B cell (primary cell): ENCODE measurements at regions not wholly inside any gene's neighbourhood (a gene's known extent, or its start where the extent isn't known, plus 50 kb on each side); places are given as distances from the start of the nearest gene placed in this dataset.
"Not testable (repeated sequence)": the region's sequence is repeated elsewhere in the genome, so short reads cannot be mapped to it uniquely, and the experiment has no call there.

ENCODE experiments used
- EZH2 ChIP-seq: IDR thresholded peaks from 2 replicates; pipeline ENCODE4 v1.6.1; 2012; ENCODE audit warnings: borderline replicate concordance, low read depth, mild to moderate bottlenecking, moderate library complexity, low read length; ENCODE audit not compliant: insufficient read depth, poor library complexity, severe bottlenecking
- TF ChIP-seq, protein P1 (sequence below): fragments of 200-600 bp; IDR thresholded peaks from one replicate; pipeline ENCODE4 v1.8.0; 2022; ENCODE audit warnings: antibody characterized with exemption, mild to moderate bottlenecking

DNA sequence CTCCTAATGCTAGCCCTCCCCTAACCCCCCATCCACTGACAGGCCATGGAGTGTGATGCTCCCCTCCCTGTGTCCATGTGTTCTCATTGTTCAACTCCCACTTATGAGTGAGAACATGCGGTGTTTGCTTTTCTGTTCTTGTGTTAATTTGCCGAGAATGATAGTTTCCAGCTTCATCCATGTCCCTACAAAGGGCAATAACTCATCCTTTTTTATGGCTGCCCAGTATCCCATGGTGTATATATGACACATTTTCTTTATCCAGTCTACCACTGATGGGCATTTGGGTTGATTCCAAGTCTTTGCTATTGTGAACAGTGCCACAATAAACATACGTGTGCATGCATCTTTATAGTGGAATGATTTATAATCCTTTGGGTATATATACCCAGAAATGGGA lies 779.0 kb downstream of the PCDH7 start:
- TF ChIP-seq, protein P1, sequence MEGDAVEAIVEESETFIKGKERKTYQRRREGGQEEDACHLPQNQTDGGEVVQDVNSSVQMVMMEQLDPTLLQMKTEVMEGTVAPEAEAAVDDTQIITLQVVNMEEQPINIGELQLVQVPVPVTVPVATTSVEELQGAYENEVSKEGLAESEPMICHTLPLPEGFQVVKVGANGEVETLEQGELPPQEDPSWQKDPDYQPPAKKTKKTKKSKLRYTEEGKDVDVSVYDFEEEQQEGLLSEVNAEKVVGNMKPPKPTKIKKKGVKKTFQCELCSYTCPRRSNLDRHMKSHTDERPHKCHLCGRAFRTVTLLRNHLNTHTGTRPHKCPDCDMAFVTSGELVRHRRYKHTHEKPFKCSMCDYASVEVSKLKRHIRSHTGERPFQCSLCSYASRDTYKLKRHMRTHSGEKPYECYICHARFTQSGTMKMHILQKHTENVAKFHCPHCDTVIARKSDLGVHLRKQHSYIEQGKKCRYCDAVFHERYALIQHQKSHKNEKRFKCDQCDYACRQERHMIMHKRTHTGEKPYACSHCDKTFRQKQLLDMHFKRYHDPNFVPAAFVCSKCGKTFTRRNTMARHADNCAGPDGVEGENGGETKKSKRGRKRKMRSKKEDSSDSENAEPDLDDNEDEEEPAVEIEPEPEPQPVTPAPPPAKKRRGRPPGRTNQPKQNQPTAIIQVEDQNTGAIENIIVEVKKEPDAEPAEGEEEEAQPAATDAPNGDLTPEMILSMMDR, result not testable (repeated sequence)
- TF ChIP-seq EZH2, result not testable (repeated sequence)
